Cardiac fibroblast (primary cell): ENCODE measurements at regions not wholly inside any gene's neighbourhood (a gene's known extent, or its start where the extent isn't known, plus 50 kb on each side); places are given as distances from the start of the nearest gene placed in this dataset.
"Not testable (repeated sequence)": the region's sequence is repeated elsewhere in the genome, so short reads cannot be mapped to it uniquely, and the experiment has no call there.

Source experiments
- DNase-seq, 2 donors: peaks; one replicate each; pipeline versions ENCODE4 v3.0.0 to v3.0.0-alpha.2; 2010; ENCODE audit warnings: low read depth in 2 of 2
- H3K4me3 ChIP-seq, 2 donors: replicated peaks in 1 of 2; 1 replicate in 1 of 2; 2 replicates in 1 of 2; pipeline ENCODE4 v1.5.1; 2011; ENCODE audit warnings: low read depth in 2 of 2, low read length in 2 of 2, mild to moderate bottlenecking in 2 of 2, moderate library complexity in 1 of 2
- CTCF ChIP-seq: IDR thresholded peaks from one replicate; pipeline ENCODE4 v1.5.1; 2011; ENCODE audit warnings: low read depth, mild to moderate bottlenecking, low read length, inconsistent platforms

- no peak overlapping the region for H3K4me3 ChIP-seq
- no peak for TF ChIP-seq CTCF
- DNase-seq, result no peak
These were observed 131.0 kb upstream of the CIBAR2 start for GRCh38 chr16:85243308-85243707.

GRCh38 chr16:85244452-85244851, 132.2 kb upstream of the CIBAR2 start:
- not testable (repeated sequence) for H3K4me3 ChIP-seq, DNase-seq

GRCh38 chr16:85245307-85246172, 133.3 kb upstream of the CIBAR2 start:
- TF ChIP-seq CTCF, result peak; percentile 96
- no peak overlapping the region for H3K4me3 ChIP-seq
- DNase-seq, result peak; percentile 69 to 85

GRCh38 chr16:85246473-85246872, 134.2 kb upstream of the CIBAR2 start:
- TF ChIP-seq CTCF, result no peak
- no peak overlapping the region for H3K4me3 ChIP-seq
- DNase-seq, result no peak

GRCh38 chr16:85246973-85247372, 134.7 kb upstream of the CIBAR2 start:
- H3K4me3 ChIP-seq, result no peak overlapping the region
- no peak for TF ChIP-seq CTCF
- no peak for DNase-seq

GRCh38 chr16:85248342-85248741, 136.1 kb upstream of the CIBAR2 start:
- DNase-seq, result no peak
- TF ChIP-seq CTCF, result no peak
- H3K4me3 ChIP-seq, result no peak overlapping the region

- H3K4me3 ChIP-seq, result no peak overlapping the region
- no peak for DNase-seq
- TF ChIP-seq CTCF, result no peak
These were observed 136.6 kb upstream of the CIBAR2 start for GRCh38 chr16:85248857-85249256.
